Astrocyte (in vitro differentiated cells and primary cell): ENCODE measurements at regions not wholly inside any gene's neighbourhood (a gene's known extent, or its start where the extent isn't known, plus 50 kb on each side); places are given as distances from the start of the nearest gene placed in this dataset.

Source experiments
- CTCF ChIP-seq: IDR thresholded peaks from 2 replicates; pipeline ENCODE4 v1.5.1; 2011; ENCODE audit warnings: low read depth, mild to moderate bottlenecking, inconsistent platforms, low read length, moderate library complexity; ENCODE audit not compliant: insufficient read depth
- EZH2 ChIP-seq: IDR thresholded peaks from 2 replicates; pipeline ENCODE4 v1.6.1; 2012; ENCODE audit warnings: mild to moderate bottlenecking, low read length, inconsistent platforms; ENCODE audit not compliant: insufficient read depth

- TF ChIP-seq EZH2 (no peak), CTCF (no peak)
These were observed 364.7 kb downstream of the MBD2 start for GRCh38 chr18:53859764-53860163.
